ENCODE measurements at regions not wholly inside any gene's neighbourhood (a gene's known extent, or its start where the extent isn't known, plus 50 kb on each side); places are given as distances from the start of the nearest gene placed in this dataset.
"Not testable (repeated sequence)": the region's sequence is repeated elsewhere in the genome, so short reads cannot be mapped to it uniquely, and the experiment has no call there.

DNA sequence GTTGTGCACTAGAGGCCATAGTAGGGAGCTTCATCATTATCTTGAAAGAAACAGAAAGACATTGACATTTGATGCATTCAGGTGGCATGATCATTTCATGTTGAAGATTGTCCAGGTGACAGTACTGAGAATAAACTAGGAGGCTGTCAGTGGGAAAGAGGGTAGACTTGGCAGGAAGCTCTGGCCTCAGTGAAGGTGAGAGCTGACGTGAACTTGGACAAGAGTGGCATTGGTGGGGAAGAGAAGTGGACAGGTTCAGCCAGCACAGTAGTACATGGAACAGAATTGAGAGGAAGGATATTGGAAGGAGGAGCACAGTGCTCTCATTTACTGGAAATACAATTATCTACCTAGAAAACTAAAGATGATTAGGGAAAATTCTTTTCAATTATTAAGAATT lies 245.2 kb downstream of the CYRIA start (continued):
- TF ChIP-seq, protein P1, sequence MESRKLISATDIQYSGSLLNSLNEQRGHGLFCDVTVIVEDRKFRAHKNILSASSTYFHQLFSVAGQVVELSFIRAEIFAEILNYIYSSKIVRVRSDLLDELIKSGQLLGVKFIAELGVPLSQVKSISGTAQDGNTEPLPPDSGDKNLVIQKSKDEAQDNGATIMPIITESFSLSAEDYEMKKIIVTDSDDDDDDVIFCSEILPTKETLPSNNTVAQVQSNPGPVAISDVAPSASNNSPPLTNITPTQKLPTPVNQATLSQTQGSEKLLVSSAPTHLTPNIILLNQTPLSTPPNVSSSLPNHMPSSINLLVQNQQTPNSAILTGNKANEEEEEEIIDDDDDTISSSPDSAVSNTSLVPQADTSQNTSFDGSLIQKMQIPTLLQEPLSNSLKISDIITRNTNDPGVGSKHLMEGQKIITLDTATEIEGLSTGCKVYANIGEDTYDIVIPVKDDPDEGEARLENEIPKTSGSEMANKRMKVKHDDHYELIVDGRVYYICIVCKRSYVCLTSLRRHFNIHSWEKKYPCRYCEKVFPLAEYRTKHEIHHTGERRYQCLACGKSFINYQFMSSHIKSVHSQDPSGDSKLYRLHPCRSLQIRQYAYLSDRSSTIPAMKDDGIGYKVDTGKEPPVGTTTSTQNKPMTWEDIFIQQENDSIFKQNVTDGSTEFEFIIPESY (IDR thresholded peaks at IDR 0.05; ENCODE audit: borderline replicate concordance, low read depth) = no peak

DNA sequence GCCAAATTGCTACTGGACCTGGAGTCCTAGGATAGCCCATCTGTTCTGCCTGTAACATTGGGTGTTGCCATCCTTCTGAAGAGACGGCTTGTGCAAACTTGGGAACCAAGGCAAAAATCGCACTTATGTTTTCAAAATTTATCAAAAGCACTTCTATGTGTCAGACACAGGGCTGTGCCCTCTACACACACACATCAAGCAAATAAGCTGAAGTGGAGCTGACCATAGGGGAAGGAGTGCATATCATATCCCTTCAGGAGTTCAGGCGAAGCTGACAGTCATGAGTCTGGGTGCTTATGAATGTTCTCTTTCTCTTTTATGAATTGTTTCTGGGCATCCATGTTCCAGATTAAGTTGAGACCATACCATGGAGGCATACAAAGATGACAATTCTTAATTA lies 247.9 kb downstream of the CYRIA start:
- TF ChIP-seq SIN3A (IDR thresholded peaks at IDR 0.05; ENCODE audit: borderline replicate concordance, low read depth, low read length) (no peak), CTCF (IDR thresholded peaks at IDR 0.05) (no peak), SMC3 (IDR thresholded peaks at IDR 0.05; ENCODE audit: low read depth, low read length) (no peak)
- Histone ChIP-seq H3K4me2 (no peak overlapping the region), H3K27ac (ENCODE audit: low read depth in 2 of 2, low read length in 1 of 2) (no peak overlapping the region), H3K9me2 (no peaks in the 10 kb centered on the region), H3K79me2 (ENCODE audit: insufficient read depth) (no peaks in the 10 kb centered on the region), H3K4me3 (ENCODE audit: low read depth in 2 of 2, low read length in 1 of 2) (no peak overlapping the region), H2AFZ (ENCODE audit: low read depth) (no peak overlapping the region), H4K20me1 (ENCODE audit: insufficient read depth) (no peaks in the 10 kb centered on the region), H3K9me3 (peaks cover 8% of the 10 kb centered on the region; the same call in 1 of the 2 replicates), H3K9ac (no peak overlapping the region), H3K4me1 (ENCODE audit: control insufficient read depth in 1 of 2, insufficient read depth in 2 of 2, low read depth in 1 of 2, low read length in 1 of 2) (peaks cover 0 to 2% of the 10 kb centered on the region in 2 experiments; a peak in 1 of 4 replicates), H3K27me3 (ENCODE audit: insufficient read depth) (no peaks in the 10 kb centered on the region), H3F3A (replicated peaks; ENCODE audit: insufficient read depth) (no peaks in the 10 kb centered on the region), H3K36me3 (replicated peaks in 1 of 2; ENCODE audit: control insufficient read depth in 1 of 2, insufficient read depth in 2 of 2, low read length in 1 of 2) (no peaks in the 10 kb centered on the region)
- POLR2A ChIA-PET = no interaction called here
- DNase-seq = no peak
- 38% methylated on average over 3 of the region's 3 CpGs for WGBS (ENCODE audit: low lambda C conversion rate)
- CTCF ChIA-PET = interaction anchor here (1.0 to 1.7 kb wide), 4 partner anchors 9 to 478 kb away, joined by 3 to 5 read pairs (median 4); no protein-coding TSS in a partner anchor

DNA sequence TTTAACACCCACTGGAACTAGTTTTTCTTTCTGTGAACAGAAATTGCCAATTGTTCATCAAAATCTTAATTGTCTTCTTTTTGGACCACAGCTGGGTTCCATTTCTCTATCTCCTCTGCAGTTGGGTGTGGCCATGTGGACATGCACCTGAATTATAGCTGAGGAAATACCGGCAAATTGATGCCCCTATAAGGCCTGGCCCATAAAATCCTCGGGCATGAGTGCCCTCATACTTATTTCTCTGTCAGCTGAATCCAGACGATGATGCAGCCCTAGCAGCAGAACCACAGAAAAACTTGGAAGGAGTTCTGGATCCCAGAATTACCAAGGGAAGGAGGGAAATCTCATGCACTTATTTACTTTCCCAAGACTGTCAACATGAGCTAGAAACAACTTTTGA lies 249.0 kb downstream of the CYRIA start:
- no peak overlapping the region for H3K4me2 ChIP-seq
- H3K79me2 ChIP-seq (ENCODE audit: insufficient read depth) = no peaks in the 10 kb centered on the region
- no peak overlapping the region for H2AFZ ChIP-seq (ENCODE audit: low read depth)
- POLR2A ChIA-PET = no interaction called here
- DNase-seq = no peak
- no peak for TF ChIP-seq RXRA (IDR thresholded peaks at IDR 0.05; ENCODE audit: borderline replicate concordance, low read depth)
- WGBS (ENCODE audit: low lambda C conversion rate) = 15% methylated on average over 3 of the region's 3 CpGs
- CTCF ChIA-PET = interaction anchor here (0.8 to 1.7 kb wide), 2 partner anchors 16 to 107 kb away, joined by 3 to 5 read pairs; no protein-coding TSS in a partner anchor
- H3K36me3 ChIP-seq (replicated peaks in 1 of 2; ENCODE audit: control insufficient read depth in 1 of 2, insufficient read depth in 2 of 2, low read length in 1 of 2) = no peaks in the 10 kb centered on the region
- H3K9me2 ChIP-seq = no peaks in the 10 kb centered on the region
- no peak overlapping the region for H3K4me3 ChIP-seq (ENCODE audit: low read depth in 2 of 2, low read length in 1 of 2)
- H3K27ac ChIP-seq (ENCODE audit: low read depth in 2 of 2, low read length in 1 of 2) = no peak overlapping the region
- peaks cover 8% of the 10 kb centered on the region; the same call in 1 of the 2 replicates for H3K9me3 ChIP-seq
- no peaks in the 10 kb centered on the region for H4K20me1 ChIP-seq (ENCODE audit: insufficient read depth)
- H3K27me3 ChIP-seq (ENCODE audit: insufficient read depth) = no peaks in the 10 kb centered on the region
- H3F3A ChIP-seq (replicated peaks; ENCODE audit: insufficient read depth) = no peaks in the 10 kb centered on the region
- H3K9ac ChIP-seq = no peak overlapping the region
- H3K4me1 ChIP-seq (ENCODE audit: control insufficient read depth in 1 of 2, insufficient read depth in 2 of 2, low read depth in 1 of 2, low read length in 1 of 2) = peaks cover 0 to 2% of the 10 kb centered on the region in 2 experiments; a peak in 1 of 4 replicates

DNA sequence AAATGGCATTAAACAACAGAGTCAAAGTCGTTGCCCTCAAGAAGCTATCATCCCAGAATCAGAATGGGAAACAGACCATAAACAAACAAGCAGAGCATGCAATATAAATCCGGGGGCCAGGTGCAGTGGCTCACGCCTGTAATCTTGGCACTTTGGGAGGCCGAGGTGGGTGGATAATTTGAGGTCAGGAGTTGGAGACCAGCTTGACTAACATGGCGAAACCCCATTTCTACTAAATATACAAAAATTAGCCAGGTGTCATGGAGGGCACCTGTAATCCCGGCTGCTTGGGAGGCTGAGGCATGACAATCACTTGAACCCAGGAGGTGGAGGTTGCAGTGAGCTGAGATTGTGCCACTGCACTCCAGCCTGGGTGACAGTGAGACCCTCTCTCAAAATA lies 249.8 kb downstream of the CYRIA start:
- H3K27me3 ChIP-seq (ENCODE audit: insufficient read depth); CTCF ChIA-PET; H3F3A ChIP-seq (replicated peaks; ENCODE audit: insufficient read depth); POLR2A ChIA-PET; H3K4me1 ChIP-seq (ENCODE audit: control insufficient read depth in 1 of 2, insufficient read depth in 2 of 2, low read depth in 1 of 2, low read length in 1 of 2); H3K36me3 ChIP-seq (replicated peaks in 1 of 2; ENCODE audit: control insufficient read depth in 1 of 2, insufficient read depth in 2 of 2, low read length in 1 of 2); H3K27ac ChIP-seq (ENCODE audit: low read depth in 2 of 2, low read length in 1 of 2); H4K20me1 ChIP-seq (ENCODE audit: insufficient read depth); DNase-seq; H2AFZ ChIP-seq (ENCODE audit: low read depth); H3K4me3 ChIP-seq (ENCODE audit: low read depth in 2 of 2, low read length in 1 of 2); H3K9ac ChIP-seq; H3K9me3 ChIP-seq; H3K4me2 ChIP-seq; H3K9me2 ChIP-seq; H3K79me2 ChIP-seq (ENCODE audit: insufficient read depth): not testable (repeated sequence)
- WGBS (ENCODE audit: low lambda C conversion rate) = 18% methylated on average over 6 of the region's 6 CpGs
